ENCODE measurements at regions not wholly inside any gene's neighbourhood (a gene's known extent, or its start where the extent isn't known, plus 50 kb on each side); places are given as distances from the start of the nearest gene placed in this dataset.

DNA sequence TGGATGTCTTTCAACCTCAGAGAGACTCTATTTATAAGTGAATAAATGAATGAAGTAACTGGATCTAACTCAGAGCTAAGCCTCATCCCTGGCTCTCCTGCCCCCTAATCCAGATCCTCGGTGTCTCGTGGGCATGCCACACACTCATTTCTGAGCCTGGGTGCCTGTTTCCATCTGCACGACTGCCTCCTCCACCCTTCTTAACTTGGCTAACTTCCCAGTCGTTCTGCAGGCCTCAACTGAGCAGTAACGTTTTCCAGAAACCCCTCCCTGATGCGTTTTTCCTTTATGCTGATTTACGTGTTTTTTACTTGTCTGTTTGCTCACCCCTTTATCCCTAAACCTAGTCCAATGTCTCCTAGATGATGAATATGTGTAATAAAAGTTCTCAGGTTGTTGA lies 186.9 kb upstream of the HS3ST1 start:
- no peak for DNase-seq (ENCODE audit: low read depth)
- H3K4me3 ChIP-seq (ENCODE audit: low read length), result no peak overlapping the region
- TF ChIP-seq, protein P1, sequence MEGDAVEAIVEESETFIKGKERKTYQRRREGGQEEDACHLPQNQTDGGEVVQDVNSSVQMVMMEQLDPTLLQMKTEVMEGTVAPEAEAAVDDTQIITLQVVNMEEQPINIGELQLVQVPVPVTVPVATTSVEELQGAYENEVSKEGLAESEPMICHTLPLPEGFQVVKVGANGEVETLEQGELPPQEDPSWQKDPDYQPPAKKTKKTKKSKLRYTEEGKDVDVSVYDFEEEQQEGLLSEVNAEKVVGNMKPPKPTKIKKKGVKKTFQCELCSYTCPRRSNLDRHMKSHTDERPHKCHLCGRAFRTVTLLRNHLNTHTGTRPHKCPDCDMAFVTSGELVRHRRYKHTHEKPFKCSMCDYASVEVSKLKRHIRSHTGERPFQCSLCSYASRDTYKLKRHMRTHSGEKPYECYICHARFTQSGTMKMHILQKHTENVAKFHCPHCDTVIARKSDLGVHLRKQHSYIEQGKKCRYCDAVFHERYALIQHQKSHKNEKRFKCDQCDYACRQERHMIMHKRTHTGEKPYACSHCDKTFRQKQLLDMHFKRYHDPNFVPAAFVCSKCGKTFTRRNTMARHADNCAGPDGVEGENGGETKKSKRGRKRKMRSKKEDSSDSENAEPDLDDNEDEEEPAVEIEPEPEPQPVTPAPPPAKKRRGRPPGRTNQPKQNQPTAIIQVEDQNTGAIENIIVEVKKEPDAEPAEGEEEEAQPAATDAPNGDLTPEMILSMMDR (conservative IDR thresholded peaks at IDR 0.05; ENCODE audit: low read depth, low read length), result no peak

DNA sequence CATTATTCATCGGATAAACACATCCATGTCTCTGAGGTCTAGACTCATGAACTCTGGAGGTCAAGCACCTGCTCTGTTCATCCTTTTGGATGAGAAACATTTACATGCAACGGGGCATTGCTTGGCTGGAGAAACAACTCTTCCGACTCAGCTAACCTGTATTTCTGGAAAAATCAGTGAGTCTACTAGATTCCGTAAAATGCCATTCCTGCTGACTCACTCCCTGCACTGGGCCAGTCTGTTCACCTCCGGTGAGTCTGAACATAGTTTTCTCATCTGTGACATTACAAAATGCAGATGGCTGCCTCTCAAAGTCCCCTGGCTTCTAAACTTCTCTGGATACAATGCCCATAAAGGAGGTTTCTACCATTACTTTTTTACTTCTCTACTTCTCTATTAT lies 185.7 kb upstream of the HS3ST1 start:
- DNase-seq (ENCODE audit: low read depth), result no peak
- TF ChIP-seq, protein P1 (conservative IDR thresholded peaks at IDR 0.05; ENCODE audit: low read depth, low read length), result no peak
- H3K4me3 ChIP-seq (ENCODE audit: low read length), result no peak overlapping the region

DNA sequence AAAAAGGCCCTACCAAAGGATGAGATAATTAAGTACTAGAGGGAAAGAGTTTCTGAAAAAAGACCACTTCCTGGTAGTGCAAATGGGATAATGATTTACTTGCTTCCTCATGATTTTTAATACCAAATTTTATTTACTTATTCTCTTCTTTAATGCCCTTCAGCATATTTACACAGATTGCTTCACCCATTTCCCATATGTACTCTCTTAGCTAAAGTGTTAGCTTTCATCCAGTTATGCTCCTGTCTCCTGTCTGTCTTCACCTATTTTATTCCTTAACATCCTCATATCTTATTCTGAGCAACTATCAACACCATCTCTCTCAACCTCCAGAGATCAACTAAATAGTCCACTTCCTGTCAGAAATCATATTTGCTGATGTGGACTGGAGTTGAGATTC lies 183.2 kb upstream of the HS3ST1 start:
- H3K4me3 ChIP-seq (ENCODE audit: low read length), result no peak overlapping the region
- TF ChIP-seq, protein P1 (conservative IDR thresholded peaks at IDR 0.05; ENCODE audit: low read depth, low read length), result no peak
- no peak for DNase-seq (ENCODE audit: low read depth)

DNA sequence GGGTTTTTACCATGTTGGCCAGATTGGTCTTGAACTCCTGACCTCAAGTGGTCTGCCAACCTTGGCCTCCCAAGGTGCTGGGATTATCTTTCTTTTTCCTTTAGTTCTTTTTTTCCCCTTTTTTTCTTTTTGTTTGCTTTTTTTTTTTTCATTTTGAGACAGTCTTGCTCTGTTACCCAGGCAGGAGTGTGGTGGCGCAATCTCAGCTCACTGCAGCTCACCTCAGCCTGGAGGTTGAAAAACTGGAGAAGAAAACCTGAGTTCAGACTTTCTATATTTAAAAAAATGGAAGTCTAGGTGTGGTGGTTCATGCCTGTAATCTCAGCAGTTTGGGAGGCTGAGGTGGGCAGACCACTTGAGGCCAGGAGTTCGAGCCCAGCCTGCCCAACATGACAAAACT lies 181.1 kb upstream of the HS3ST1 start:
- no peak overlapping the region for H3K4me3 ChIP-seq (ENCODE audit: low read length)
- TF ChIP-seq, protein P1 (conservative IDR thresholded peaks at IDR 0.05; ENCODE audit: low read depth, low read length), result no peak
- no peak for DNase-seq (ENCODE audit: low read depth)

DNA sequence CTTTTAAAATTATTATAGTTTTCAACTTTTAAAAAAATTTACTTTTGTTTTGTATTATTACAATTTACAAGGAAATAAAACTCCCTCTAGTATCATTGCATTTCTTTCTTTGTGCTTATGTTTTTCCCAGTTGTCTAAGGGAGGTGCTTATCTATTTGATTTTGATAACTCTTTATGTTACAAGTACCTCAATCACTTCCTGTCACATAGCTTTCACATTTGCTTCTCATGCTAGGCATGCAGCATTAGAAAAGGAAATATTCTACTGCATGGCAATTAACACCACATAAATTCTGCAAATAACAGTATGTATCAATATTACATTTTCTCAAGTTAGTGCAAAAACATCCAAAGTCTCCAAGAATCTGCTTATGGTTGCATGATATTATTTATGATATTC lies 180.3 kb upstream of the HS3ST1 start:
- no peak for DNase-seq (ENCODE audit: low read depth)
- H3K4me3 ChIP-seq (ENCODE audit: low read length), result no peak overlapping the region
- TF ChIP-seq, protein P1 (conservative IDR thresholded peaks at IDR 0.05; ENCODE audit: low read depth, low read length), result no peak

DNA sequence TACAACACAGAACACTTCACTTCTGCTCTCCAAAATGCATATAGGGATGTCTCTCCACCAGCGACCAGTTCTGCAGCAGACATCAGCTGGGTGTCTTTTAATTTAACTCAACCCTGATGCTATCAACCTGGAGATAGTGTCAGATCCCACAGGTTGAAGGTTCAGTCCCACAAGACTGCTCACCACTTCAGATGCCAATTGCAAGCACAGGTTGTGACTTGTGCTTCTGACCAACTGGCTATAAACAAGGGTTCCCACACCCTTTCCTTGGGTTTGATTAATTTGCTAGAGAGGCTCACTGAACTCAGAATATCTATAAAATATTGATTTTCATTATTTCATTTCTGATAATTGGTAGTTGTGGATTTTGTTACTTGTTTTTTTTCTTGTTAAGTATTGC lies 177.4 kb upstream of the HS3ST1 start:
- H3K4me3 ChIP-seq (ENCODE audit: low read length), result no peak overlapping the region
- no peak for DNase-seq (ENCODE audit: low read depth)
- TF ChIP-seq, protein P1 (conservative IDR thresholded peaks at IDR 0.05; ENCODE audit: low read depth, low read length), result no peak

DNA sequence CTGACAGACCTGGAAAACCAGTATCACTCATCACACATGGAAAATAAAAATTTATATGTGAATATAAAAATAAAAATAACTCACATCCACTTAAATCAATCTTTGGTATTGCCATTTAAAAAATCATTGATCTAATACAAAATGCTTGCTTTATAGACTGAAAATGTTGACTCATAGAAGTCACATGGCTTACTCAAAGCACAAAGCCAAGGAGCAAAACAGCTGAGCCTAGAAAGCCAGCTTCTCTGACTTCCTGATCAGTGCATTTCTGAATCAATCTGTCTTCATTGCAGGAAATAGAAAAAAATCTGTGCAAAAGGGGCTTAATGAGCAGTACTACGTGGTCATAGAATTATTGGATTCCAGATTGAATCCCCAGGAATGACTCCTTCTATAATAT lies 176.9 kb upstream of the HS3ST1 start:
- no peak overlapping the region for H3K4me3 ChIP-seq (ENCODE audit: low read length)
- no peak for DNase-seq (ENCODE audit: low read depth)
- TF ChIP-seq, protein P1 (conservative IDR thresholded peaks at IDR 0.05; ENCODE audit: low read depth, low read length), result no peak

Data from retinal pigment epithelial cell (primary cell).